SK-N-MC (cell line): ENCODE measurements at regions not wholly inside any gene's neighbourhood (a gene's known extent, or its start where the extent isn't known, plus 50 kb on each side); places are given as distances from the start of the nearest gene placed in this dataset.

Experiments
- DNase-seq: peaks from one replicate; pipeline ENCODE4 v3.0.0-alpha.2; 2011; ENCODE audit warnings: low read depth, low spot score
- H3K27ac ChIP-seq: fragments of 200-600 bp; sonication (generic); 2 replicates; pipeline ENCODE4 v1.5.1; 2016; ENCODE audit warnings: mixed run types
- H3K36me3 ChIP-seq: fragments of 200-600 bp; sonication (generic); 2 replicates; pipeline ENCODE4 v1.6.1; 2017; ENCODE audit warnings: antibody characterized with exemption, low read length, mixed read lengths; ENCODE audit not compliant: insufficient read depth
- H3K4me3 ChIP-seq: fragments of 200-600 bp; sonication (generic); 2 replicates; pipeline ENCODE4 v1.5.1; 2016
- H3K9ac ChIP-seq: fragments of 200-600 bp; sonication (generic); 2 replicates; pipeline ENCODE4 v1.8.0; 2017; ENCODE audit warnings: mixed run types, mixed read lengths; ENCODE audit not compliant: insufficient read length
- H3K9me3 ChIP-seq: fragments of 200-600 bp; sonication (generic); 2 replicates; pipeline ENCODE4 v1.6.1; 2017; ENCODE audit warnings: low read depth, mild to moderate bottlenecking, antibody characterized with exemption, low read length, moderate library complexity, mixed read lengths
- EZH2 ChIP-seq: fragments of 200-600 bp; sonication (generic); IDR thresholded peaks from one replicate; pipeline ENCODE4 v1.6.1; 2017; ENCODE audit warnings: antibody characterized with exemption
- FOXP2 ChIP-seq: optimal IDR thresholded peaks from 2 replicates; pipeline ENCODE3; 2011; ENCODE audit warnings: mild to moderate bottlenecking, moderate library complexity; ENCODE audit not compliant: insufficient read depth; ENCODE audit errors: extremely low read length, control extremely low read depth
- POLR2AphosphoS5 ChIP-seq: IDR thresholded peaks from 2 replicates; pipeline ENCODE4 v1.6.1; 2012; ENCODE audit warnings: mild to moderate bottlenecking, low read depth, low read length, borderline replicate concordance

GRCh38 chr12:18139989-18140596 lies 50.1 kb upstream of the RERGL start:
- Histone ChIP-seq H3K4me3 (no peak overlapping the region), H3K9me3 (no peaks in the 10 kb centered on the region), H3K36me3 (no peaks in the 10 kb centered on the region), H3K27ac (0 out of 2 replicates have a peak overlapping the region, but pooled peaks have one; percentile 5), H3K9ac (peak overlapping the region; percentile 49)
- peak; percentile 53 for DNase-seq
- TF ChIP-seq FOXP2 = no peak
- TF ChIP-seq EZH2 = no peak
- TF ChIP-seq POLR2AphosphoS5 = no peak
